Central memory CD8-positive, alpha-beta T cell (primary cell): ENCODE measurements at regions not wholly inside any gene's neighbourhood (a gene's known extent, or its start where the extent isn't known, plus 50 kb on each side); places are given as distances from the start of the nearest gene placed in this dataset.

ENCODE experiments used
- ATAC-seq: fragments of 150-1000 bp; cut with Tn5 transposase; replicated peaks from 2 replicates; pipeline ENCODE4 v1.10.0; 2022; ENCODE audit warnings: mild to moderate bottlenecking, moderate FRiP score, moderate number of reproducible peaks; ENCODE audit not compliant: poor library complexity, severe bottlenecking; ENCODE audit errors: extremely low read depth
- DNase-seq, 2 donors: peaks; one replicate each; pipeline ENCODE4 v3.0.0; 2021; ENCODE audit warnings: low spot score in 2 of 2
- H3K27ac Mint-ChIP-seq: one replicate; pipeline ENCODE4 v1.8.0; 2022; ENCODE audit warnings: low read depth, mild to moderate bottlenecking, moderate library complexity, mixed read lengths
- H3K27me3 Mint-ChIP-seq: one replicate; pipeline ENCODE4 v1.8.0; 2022; ENCODE audit warnings: mixed read lengths
- H3K36me3 Mint-ChIP-seq: one replicate; pipeline ENCODE4 v1.8.0; 2022; ENCODE audit warnings: mild to moderate bottlenecking, moderate library complexity, mixed read lengths; ENCODE audit not compliant: insufficient read depth
- H3K4me1 Mint-ChIP-seq: one replicate; pipeline ENCODE4 v1.8.0; 2022; ENCODE audit warnings: mixed read lengths
- H3K4me3 Mint-ChIP-seq: one replicate; pipeline ENCODE4 v1.8.0; 2022; ENCODE audit warnings: mild to moderate bottlenecking, moderate library complexity, mixed read lengths
- H3K9me3 Mint-ChIP-seq: one replicate; pipeline ENCODE4 v1.8.0; 2022; ENCODE audit warnings: mixed read lengths

DNA sequence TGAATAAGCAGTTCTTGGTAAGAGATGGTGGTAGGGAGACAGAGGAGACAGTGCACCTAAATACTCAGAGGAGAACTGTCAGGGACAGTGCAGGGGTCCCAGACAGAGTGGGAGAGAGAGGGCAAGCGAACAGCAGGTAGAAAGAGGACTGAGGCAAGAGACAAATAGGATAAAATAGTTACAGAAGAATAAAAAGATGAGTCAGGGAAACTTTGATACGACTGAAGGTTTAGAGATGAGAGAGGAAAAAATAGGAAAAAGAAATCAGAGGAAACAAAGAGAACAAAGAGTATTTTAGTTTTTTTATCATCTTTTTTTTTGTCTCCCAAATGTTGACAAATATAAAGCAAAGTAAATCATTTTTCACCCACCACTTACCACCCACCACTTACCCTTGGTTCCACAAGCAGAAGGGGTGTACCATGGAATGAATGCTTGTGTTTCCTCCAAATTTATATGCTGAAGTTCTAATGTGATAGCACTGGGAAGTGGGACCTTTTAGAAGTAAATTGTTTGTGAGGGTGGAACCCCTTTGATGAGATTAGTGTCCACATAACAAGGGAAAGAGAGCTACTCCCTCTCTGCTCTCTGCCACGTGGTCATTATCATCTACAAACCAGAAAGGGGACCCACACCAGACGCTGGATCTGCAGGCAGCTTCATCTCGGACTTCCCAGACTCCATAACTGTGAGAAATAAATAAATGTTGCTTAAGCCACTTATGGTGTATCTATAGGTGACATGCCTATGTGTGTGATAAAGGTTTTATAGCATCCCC, 292.1 kb downstream of the BTG1 start:
- no peak for DNase-seq
- no peak overlapping the region for H3K27ac Mint-ChIP-seq
- H3K36me3 Mint-ChIP-seq: peaks cover 2% of the 10 kb centered on the region
- peaks cover 20% of the 10 kb centered on the region for H3K4me1 Mint-ChIP-seq
- no peak for ATAC-seq
- no peaks in the 10 kb centered on the region for H3K27me3 Mint-ChIP-seq
- H3K9me3 Mint-ChIP-seq: no peaks in the 10 kb centered on the region
- H3K4me3 Mint-ChIP-seq: no peak overlapping the region

DNA sequence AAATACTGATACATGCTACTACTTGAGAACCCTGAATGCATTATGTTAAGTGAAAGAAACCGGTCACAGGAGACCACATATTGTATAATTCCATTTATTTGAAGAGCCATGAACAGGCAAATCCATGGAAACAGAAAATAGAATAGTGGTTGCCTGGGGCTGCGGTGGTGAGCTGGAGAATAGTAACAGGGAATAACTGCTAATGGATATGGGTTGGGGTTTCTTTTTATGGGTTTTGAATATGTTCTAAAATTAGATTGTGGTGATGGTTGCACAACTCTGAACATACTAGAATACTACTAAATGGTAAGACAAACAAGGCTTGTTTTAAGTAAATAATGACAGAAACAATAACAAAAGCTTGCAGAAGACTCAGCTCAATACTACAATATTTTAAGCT, 293.0 kb downstream of the BTG1 start:
- Mint-ChIP-seq H3K4me3 (no peak overlapping the region), H3K27me3 (no peaks in the 10 kb centered on the region), H3K27ac (peak overlapping the region; percentile 87), H3K4me1 (peaks cover 20% of the 10 kb centered on the region), H3K9me3 (no peaks in the 10 kb centered on the region), H3K36me3 (peaks cover 2% of the 10 kb centered on the region)
- ATAC-seq (no peak), DNase-seq (no peak)

DNA sequence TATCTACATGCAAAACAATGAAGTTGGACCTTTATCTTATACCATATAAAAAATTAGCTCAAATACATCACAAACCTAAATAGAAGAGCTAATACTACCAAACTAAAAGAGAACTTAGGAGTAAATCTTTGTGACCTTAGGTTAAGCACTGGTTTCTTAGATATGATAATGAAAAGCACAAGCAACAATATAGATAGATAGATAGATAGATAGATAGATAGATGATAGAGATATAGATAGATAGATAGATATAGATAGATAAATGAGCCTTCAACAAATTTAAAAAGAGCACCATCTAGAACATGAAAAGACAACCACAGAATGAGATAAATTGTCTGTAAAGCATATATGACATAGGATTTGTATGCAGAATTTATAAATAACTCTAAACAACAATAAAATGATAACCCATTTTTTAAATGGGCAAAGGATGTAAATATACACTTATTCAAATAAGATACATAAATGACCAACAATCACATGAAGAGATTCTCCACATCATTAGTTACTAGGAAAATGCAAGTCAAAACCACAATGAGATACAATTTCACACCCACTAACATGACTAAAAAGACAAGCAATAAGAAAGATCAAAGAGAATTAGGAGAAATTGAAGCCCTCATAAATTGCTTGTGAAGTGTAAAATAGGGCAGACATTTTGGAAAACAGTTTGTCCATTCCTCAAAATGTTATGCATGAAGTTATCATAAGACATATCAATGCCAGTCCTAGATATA, 293.7 kb downstream of the BTG1 start:
- Mint-ChIP-seq H3K4me3 (no peak overlapping the region), H3K36me3 (peaks cover 2% of the 10 kb centered on the region), H3K27me3 (no peaks in the 10 kb centered on the region), H3K27ac (peak overlapping the region; percentile 87), H3K4me1 (peaks cover 20% of the 10 kb centered on the region), H3K9me3 (no peaks in the 10 kb centered on the region)
- ATAC-seq: peak; percentile 86
- no peak for DNase-seq

DNA sequence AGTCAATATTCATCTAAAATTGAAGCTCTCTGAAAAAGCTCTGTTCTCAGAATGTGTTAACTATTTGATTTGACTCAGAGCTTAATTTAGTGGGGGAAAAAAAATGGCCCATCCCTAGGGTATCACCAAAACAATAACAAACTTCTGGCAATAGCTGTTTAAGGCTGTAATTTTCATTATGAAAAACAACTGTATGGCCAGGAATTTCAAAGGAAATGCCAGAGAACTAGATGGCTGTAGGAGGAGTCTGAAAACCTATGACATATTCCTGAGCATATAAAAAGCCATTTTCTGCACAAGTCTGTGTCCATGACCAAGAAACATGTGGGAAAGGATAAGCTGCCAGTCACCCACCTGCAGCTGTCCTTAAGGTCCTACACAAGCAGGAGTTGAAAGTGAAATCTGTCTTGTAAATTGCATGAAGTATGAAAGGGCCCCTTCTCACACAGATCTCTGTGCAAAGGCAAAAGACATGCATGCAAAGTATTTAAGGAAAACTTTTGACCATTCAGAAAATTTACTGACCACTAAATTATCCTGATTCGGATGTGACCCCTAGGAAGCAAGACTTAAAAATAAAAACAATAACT, 299.1 kb downstream of the BTG1 start:
- no peak for ATAC-seq
- H3K27ac Mint-ChIP-seq: no peak overlapping the region

DNA sequence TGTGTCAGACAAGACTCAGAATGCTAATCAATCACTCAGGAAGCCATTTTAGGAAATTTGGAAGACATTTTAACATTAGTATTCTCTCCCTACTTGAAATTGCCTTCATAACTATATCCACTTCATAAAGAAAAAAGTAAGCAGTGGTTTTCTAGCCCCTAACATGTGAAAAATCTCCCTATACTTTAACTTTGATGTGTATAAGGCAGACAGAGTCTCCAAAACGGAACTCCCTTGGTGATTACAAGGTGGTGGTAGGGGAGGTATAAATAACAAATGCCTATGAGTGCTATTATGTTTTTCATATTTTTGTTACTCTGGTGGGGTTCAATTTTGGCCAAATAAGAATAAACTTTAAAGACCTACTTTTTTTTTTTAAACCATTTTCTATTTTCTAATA, 300.3 kb downstream of the BTG1 start:
- ATAC-seq: no peak
- Mint-ChIP-seq H3K4me1 (no peaks in the 10 kb centered on the region), H3K9me3 (peaks cover 6% of the 10 kb centered on the region), H3K36me3 (no peaks in the 10 kb centered on the region), H3K27ac (no peak overlapping the region), H3K4me3 (no peak overlapping the region), H3K27me3 (no peaks in the 10 kb centered on the region)
- DNase-seq: no peak

More for the DNA sequence above, 299.1 kb downstream of the BTG1 start:
- no peaks in the 10 kb centered on the region for H3K27me3 Mint-ChIP-seq
- no peaks in the 10 kb centered on the region for H3K36me3 Mint-ChIP-seq
- peaks cover 2% of the 10 kb centered on the region for H3K4me1 Mint-ChIP-seq
- DNase-seq: no peak
- H3K9me3 Mint-ChIP-seq: peaks cover 6% of the 10 kb centered on the region
- H3K4me3 Mint-ChIP-seq: no peak overlapping the region

DNA sequence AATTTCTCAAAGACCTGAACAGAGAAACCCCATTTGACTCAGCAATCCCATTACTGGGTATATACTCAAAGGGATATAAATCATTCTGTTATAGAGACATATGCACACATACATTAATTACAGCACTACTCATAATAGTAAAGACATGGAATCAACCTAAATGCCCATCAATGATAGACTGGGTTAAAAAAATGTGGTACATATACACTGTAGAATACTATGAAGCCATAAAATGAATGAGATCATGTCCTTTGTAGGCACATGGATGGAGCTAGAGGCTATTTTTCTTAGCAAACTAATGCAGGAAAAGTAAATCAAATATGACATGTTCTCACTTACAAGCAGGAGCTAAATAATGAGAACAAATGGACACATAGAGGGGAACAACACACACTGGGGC, 303.8 kb downstream of the BTG1 start:
- Mint-ChIP-seq H3K27ac (no peak overlapping the region), H3K4me1 (no peaks in the 10 kb centered on the region), H3K36me3 (no peaks in the 10 kb centered on the region), H3K9me3 (peaks cover 6% of the 10 kb centered on the region), H3K4me3 (no peak overlapping the region), H3K27me3 (no peaks in the 10 kb centered on the region)
- DNase-seq: no peak
- ATAC-seq: no peak

DNA sequence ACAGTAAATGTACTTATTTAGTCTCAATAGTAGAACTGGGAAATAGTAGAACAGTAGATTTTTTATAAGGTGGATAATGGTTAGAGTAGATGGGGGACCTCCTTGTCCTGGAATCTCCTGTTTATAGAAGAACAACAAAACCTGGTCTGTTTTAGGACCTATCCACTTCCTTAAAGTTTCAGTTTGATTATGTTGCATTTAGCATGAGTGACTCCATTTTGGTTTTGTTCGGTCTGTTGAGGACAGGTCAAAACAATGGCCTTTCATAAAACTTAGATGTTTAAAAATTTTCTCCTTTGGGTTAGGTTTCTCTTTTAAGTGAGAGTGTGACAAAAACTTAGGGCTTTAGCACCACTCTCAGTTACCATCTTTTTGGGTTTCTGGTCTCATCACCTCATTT, 308.9 kb downstream of the BTG1 start:
- DNase-seq: no peak
- Mint-ChIP-seq H3K36me3 (peaks cover 2% of the 10 kb centered on the region), H3K27ac (no peak overlapping the region), H3K4me3 (no peak overlapping the region), H3K27me3 (no peaks in the 10 kb centered on the region), H3K9me3 (no peaks in the 10 kb centered on the region), H3K4me1 (peaks cover 5% of the 10 kb centered on the region)
- no peak for ATAC-seq

DNA sequence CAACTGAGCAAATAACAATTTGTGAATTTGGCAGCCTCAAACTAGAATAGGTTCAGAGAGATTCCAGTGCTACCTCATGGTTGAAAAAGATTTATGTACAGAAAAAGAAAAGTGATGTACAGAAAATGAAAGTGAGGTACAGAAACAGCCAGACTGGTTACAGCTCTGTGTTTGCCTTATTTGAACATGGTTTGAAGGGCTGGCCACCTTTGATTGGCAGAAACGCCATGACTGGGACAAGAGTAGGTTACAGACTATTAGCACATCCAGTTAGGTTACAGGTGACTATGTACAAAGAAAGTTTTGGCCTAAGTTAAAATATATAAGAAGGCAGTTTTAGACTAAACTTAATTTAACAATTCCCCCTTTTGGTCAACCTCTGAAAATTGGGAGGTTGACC, 309.4 kb downstream of the BTG1 start:
- H3K27me3 Mint-ChIP-seq: no peaks in the 10 kb centered on the region
- peak overlapping the region; percentile 19 for H3K27ac Mint-ChIP-seq
- ATAC-seq: no peak
- no peak for DNase-seq
- H3K36me3 Mint-ChIP-seq: peaks cover 2% of the 10 kb centered on the region
- H3K4me3 Mint-ChIP-seq: no peak overlapping the region
- H3K9me3 Mint-ChIP-seq: no peaks in the 10 kb centered on the region
- peaks cover 5% of the 10 kb centered on the region for H3K4me1 Mint-ChIP-seq

DNA sequence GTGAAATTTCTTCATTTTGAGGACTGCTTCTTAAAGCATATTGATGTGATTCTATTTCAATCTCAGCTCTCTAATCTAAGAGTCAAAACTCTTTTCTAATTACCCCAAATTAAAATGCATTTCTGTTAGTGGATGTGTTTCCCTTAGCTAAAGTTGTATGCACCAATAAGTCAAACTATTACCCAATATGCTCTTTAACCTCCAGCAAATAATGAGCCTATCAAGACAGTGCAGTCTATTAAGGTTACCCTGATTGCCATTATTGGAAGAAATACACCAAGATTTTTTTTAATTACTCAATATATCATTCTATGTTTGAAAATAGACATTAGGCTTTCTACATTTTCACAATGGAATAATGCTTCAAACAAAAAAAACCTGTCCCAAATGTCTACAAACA, 310.0 kb downstream of the BTG1 start:
- ATAC-seq (no peak), DNase-seq (no peak)
- Mint-ChIP-seq H3K27me3 (no peaks in the 10 kb centered on the region), H3K4me3 (no peak overlapping the region), H3K4me1 (peaks cover 5% of the 10 kb centered on the region), H3K27ac (no peak overlapping the region), H3K36me3 (peaks cover 2% of the 10 kb centered on the region), H3K9me3 (no peaks in the 10 kb centered on the region)

DNA sequence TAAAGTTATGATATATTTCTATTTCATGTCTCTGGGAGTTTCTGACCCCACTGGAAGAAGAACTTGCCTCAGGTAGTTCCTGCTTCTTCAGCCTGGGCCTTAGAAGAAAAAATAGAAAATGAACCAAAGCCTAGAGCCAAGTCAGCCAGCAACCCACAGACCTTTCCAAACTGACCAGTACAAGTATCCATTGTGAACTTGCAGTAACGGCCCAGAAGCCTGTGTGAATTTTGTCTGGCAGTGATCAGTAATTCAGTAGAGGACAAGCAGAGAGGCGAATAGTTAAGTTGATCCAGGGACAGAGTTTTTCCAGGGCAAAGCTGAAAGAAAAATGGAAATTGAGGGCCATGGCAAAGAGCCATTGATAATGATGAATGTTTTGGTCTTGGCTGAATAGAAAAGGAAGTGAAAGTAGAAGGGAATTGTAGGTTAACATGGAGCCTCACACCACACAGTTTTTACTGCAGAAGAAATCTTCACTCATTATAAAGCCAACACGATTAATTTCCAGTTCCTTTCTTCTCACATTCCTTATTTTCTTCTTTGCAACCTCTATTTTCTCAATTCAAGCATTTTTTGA, 311.8 kb downstream of the BTG1 start:
- ATAC-seq (no peak), DNase-seq (no peak)
- no peak overlapping the region for H3K27ac Mint-ChIP-seq
- H3K36me3 Mint-ChIP-seq: peaks cover 2% of the 10 kb centered on the region
- no peaks in the 10 kb centered on the region for H3K9me3 Mint-ChIP-seq
- no peaks in the 10 kb centered on the region for H3K27me3 Mint-ChIP-seq
- H3K4me1 Mint-ChIP-seq: peaks cover 5% of the 10 kb centered on the region
- no peak overlapping the region for H3K4me3 Mint-ChIP-seq

DNA sequence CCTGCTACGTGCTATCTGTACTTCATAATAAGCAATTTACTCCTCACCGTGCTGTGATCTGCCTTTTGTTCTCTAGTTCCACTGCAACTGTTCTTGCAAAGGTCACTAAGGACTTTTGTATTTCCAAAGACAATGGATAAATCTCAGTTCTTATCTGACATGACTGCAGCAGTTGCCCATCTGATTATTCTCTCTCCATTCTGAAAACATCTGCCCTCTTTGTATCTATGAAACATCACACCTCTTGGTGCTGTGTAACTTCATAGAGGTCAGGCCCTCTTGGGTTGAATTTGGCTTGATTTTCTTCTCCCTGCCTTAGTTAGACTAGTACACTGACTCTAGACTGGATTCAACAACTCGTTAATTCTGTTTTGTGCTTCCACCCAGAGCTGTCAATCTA, 319.6 kb downstream of the BTG1 start:
- H3K4me3 Mint-ChIP-seq: no peak overlapping the region
- H3K9me3 Mint-ChIP-seq: no peaks in the 10 kb centered on the region
- no peak for ATAC-seq
- no peaks in the 10 kb centered on the region for H3K36me3 Mint-ChIP-seq
- no peaks in the 10 kb centered on the region for H3K27me3 Mint-ChIP-seq
- H3K27ac Mint-ChIP-seq: no peak overlapping the region
- DNase-seq: no peak
- H3K4me1 Mint-ChIP-seq: no peaks in the 10 kb centered on the region

DNA sequence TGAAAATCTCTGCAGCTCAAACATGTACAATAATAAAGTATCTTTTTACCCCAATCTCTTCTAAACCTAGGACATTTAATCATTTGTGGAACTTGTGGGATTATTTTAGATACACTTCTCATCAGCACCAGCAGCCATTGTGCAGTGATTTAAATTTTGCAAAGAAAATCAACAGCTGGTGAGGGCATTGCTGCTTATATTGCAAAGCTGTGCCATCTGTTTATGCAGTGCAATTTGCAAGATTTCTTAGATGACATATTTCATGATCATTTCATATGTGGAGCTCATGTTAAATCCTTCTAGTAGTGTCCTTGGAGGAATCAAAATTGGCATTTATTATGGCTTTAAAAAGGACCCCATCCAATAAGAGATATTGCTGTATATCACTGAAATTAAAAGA, 320.7 kb downstream of the BTG1 start:
- DNase-seq (no peak), ATAC-seq (no peak)
- no peaks in the 10 kb centered on the region for H3K36me3 Mint-ChIP-seq
- H3K4me1 Mint-ChIP-seq: no peaks in the 10 kb centered on the region
- no peak overlapping the region for H3K27ac Mint-ChIP-seq
- H3K4me3 Mint-ChIP-seq: no peak overlapping the region
- no peaks in the 10 kb centered on the region for H3K27me3 Mint-ChIP-seq
- no peaks in the 10 kb centered on the region for H3K9me3 Mint-ChIP-seq

DNA sequence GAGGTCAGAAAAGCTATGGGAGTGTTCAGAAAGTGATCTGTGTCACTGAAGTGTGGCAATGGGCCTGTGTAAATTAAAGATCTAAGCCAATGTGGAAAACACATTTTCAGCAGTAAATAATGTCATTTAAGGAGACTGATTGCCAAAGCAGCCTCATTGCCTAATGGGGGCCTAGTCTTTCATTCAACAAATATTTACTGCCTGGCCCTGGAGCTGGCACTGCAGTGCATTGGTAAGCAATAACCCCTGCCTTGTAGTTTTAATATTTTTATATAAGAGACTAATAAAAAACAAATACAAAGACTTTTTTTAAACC, 326.6 kb downstream of the BTG1 start:
- H3K36me3 Mint-ChIP-seq: no peaks in the 10 kb centered on the region
- ATAC-seq: no peak
- H3K27ac Mint-ChIP-seq: no peak overlapping the region
- no peaks in the 10 kb centered on the region for H3K27me3 Mint-ChIP-seq
- no peak overlapping the region for H3K4me3 Mint-ChIP-seq
- peaks cover 9% of the 10 kb centered on the region for H3K4me1 Mint-ChIP-seq
- H3K9me3 Mint-ChIP-seq: no peaks in the 10 kb centered on the region
- no peak for DNase-seq
